Fibroblast of peridontal ligament (primary cell): ENCODE measurements at regions not wholly inside any gene's neighbourhood (a gene's known extent, or its start where the extent isn't known, plus 50 kb on each side); places are given as distances from the start of the nearest gene placed in this dataset.
A peak's percentile ranks its signal among the peaks of the same experiment; 100 is the strongest.
"Not testable (repeated sequence)": the region's sequence is repeated elsewhere in the genome, so short reads cannot be mapped to it uniquely, and the experiment has no call there.

ENCODE experiments used
- DNase-seq: peaks from one replicate; pipeline ENCODE4 v3.0.0-alpha.2; 2010; ENCODE audit errors: extremely low read depth

- DNase-seq, result no peak
Observed at GRCh38 chr14:84282618-84283017, 1247.3 kb upstream of the FLRT2 start.

GRCh38 chr14:84288781-84289180 is 1241.2 kb upstream of the FLRT2 start:
- DNase-seq, result no peak

GRCh38 chr14:84298663-84299195 is 1231.2 kb upstream of the FLRT2 start:
- no peak for DNase-seq

GRCh38 chr14:84303140-84303539 is 1226.8 kb upstream of the FLRT2 start:
- DNase-seq, result no peak

GRCh38 chr14:84312551-84312950 is 1217.4 kb upstream of the FLRT2 start:
- DNase-seq, result no peak

DNA sequence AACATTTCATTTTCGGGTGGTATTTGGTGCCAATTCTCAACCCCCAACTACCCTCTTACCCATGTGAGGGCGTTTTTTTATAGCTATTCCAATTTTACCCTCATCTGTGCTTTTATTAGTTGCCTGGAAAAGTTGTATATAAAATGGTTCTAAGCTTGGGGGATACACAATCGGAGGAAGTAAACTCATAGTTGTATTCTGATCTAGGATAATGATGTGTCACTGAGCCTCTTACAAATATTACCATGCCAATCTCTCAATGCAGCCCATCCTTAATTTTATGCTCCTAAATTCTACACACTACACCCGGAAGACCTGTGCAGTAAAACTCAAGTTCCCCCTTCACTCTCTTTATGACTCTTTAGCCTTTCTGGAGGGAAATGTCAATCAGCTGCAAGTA is 1206.5 kb upstream of the FLRT2 start:
- no peak for DNase-seq

DNA sequence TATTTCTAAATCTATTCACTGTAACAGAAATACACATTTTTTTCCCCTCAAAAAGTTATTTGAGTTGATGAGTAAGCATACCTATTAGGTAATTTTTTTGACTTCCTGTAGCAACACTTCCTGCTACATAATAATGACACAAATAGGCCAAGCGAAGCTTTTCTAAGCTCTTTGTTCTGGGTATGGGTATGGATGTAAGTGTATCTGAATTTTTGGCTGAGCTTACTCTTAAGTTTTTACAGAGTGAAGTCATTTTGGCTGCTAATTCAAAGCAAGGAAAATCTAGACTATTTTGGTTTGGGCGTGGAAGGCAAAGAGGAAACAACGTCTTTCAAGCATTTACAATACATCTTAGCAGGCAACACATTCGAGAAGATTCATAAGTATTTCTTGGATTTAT is 1206.0 kb upstream of the FLRT2 start:
- DNase-seq, result no peak

DNA sequence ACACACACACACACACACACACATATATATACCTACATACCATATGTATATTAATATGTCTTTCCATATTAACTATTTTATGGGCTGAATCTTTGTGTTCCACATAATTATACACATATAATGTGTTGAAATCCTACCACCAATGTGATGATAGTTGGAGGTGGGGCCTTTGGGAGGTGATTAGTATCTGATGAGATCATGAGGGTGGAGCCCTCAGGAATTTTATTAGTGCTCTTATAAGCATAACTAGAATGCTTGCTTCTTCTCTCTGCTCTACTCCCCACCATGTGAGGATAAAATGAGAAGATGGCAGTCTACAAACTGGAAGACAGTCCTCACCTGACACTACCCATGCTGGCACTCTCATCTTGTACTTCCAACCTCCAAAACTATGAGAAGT is 1193.5 kb upstream of the FLRT2 start:
- no peak for DNase-seq

GRCh38 chr14:84340938-84341337 is 1189.0 kb upstream of the FLRT2 start:
- DNase-seq, result no peak

DNA sequence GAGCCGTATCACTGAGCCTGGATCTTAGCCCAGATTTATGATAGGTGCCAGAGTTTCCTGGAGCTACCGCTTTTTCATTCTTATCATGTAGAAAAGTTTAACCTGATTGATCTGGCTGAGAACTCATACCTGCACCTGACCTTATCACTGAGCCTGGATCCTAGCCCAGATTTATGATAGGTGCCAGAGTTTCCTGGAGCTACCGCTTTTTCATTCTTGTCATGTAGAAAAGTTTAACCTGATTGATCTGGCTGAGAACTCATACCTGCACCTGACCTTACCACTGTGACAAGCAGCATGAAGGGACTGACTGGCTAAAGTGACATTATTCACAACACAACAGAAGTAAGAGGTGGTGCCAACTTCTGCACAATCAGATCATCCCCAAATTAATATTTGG is 1188.1 kb upstream of the FLRT2 start:
- not testable (repeated sequence) for DNase-seq

DNA sequence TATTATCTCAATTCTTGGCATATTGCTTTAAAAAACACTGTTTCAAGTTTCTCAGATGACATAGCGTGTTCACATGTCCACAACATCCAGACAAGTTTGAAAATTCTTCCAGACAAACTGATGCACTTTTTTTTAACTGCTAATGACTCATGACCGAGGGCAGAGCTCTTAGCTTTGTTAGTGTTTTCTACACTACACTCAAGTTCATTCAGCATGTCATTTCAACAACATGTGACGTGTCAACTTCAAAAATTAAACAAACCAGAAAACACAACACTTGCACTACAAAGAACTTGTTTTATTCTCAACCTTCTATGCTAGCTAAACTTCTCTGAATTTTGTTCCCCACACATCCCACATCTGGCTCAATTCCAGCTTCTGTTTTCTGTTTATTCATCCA is 1186.3 kb upstream of the FLRT2 start:
- no peak for DNase-seq

DNA sequence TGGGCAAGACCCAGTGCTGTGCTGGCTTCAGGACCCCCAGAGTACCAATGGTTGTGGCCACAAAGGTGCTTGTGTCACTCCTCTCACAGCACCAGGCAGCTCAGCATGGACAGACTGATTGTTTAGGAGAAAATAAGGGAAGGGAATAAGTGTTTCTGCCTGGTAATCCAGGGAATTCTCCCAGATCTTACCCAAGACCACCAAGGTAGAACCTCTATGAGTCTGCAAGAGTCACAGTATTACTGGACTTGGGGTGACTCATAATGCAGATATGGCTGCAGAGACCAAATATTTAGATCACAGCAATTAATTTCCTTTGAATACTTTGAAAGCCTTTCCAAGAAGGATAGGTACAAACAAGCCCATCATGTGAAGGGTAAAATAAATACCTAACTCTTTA is 1178.3 kb upstream of the FLRT2 start:
- DNase-seq, result no peak

- DNase-seq, result no peak
Observed at GRCh38 chr14:84361476-84361875, 1168.5 kb upstream of the FLRT2 start.

DNA sequence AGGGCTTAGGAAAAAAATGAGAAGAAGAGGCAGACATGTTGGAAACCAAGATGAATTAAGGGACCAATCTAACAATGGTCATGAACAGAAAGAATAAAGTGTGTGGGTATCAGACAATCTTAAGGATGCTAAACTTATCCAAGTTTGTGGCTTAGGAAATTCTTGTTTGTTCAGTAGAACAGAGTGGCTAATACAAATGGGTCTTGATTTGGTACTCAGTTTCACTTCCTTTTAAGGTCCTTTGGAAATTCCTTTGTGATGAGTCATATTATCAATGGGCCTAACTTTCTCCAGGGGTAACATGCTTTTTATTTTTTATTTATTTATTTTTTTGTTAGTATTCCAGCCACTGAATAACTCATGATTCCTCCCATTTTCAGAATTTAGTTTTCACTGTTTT is 1154.7 kb upstream of the FLRT2 start:
- DNase-seq, result no peak

GRCh38 chr14:84390010-84390409 is 1139.9 kb upstream of the FLRT2 start:
- peak; percentile 6 for DNase-seq

GRCh38 chr14:84397631-84398030 is 1132.3 kb upstream of the FLRT2 start:
- no peak for DNase-seq

DNA sequence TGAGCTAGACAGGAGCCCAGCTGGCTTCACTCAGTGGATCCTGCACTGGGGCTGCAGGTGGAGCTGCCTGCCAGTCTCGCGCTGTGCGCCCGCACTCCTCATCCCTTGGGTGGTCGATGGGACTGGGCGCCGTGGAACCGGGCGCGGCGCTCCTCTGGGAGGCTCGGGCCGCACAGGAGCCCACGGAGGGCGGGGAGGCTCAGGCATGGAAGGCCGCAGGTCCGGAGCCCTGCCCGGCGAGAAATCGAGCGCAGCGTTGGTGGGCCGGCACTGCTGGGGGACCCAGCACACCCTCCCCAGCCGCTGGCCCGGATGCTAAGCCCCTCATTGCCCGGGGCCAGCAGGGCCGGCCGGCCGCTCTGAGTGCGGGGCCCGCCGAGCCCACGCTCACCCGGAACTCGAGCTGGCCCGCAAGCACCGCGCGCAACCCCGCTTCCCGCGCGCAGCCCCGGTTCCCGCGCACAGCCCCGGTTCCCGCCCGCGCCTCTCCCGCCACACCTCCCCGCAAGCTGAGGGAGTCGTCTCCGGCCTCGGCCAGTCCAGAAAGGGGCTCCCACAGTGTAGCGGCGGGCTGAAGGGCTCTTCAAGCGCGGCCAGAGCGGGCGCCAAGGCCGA is 1130.5 kb upstream of the FLRT2 start:
- no peak for DNase-seq

- no peak for DNase-seq
Observed at GRCh38 chr14:84401631-84402030, 1128.3 kb upstream of the FLRT2 start.

- no peak for DNase-seq
Observed at GRCh38 chr14:84403585-84403984, 1126.4 kb upstream of the FLRT2 start.

GRCh38 chr14:84404246-84404645 is 1125.7 kb upstream of the FLRT2 start:
- no peak for DNase-seq

DNA sequence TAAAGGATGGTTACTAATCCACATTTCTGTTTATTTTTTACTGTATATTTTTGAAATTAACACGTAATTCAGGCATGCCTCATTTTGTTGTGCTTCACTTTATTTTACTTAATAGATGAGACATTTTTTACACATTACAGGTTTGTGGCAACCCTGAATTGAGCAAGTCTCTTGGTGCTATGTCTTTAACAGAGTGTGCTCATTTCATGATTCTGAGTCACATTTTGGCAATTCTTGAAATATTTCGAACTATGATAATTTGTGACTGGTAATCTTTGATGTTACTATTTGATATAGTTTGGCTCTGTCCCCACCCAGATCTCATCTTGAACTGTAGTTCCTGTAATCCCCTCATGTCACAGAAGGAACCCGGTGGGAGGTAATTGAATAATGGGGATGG is 1120.5 kb upstream of the FLRT2 start:
- DNase-seq, result no peak

DNA sequence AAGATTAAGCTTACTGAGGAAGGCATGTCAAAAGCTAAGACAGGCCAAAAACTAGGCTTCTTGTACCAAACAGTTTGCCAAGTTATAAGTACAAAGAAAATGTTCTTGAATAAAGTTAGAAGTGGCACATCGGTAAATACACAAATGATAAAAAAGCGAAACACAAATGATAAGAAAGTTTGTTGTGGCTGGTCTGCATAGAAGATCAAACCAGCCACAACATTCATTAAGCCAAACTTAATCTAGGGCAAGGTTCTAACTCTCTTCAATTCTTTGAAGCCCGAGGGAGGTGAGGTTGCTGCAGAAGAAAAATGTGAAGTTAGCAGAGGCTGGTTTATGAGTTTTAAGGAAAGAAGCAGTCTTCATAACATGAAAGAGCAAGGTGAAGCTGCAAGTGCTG is 1119.6 kb upstream of the FLRT2 start:
- no peak for DNase-seq

GRCh38 chr14:84420221-84420620 is 1109.7 kb upstream of the FLRT2 start:
- DNase-seq, result no peak

GRCh38 chr14:84421621-84422020 is 1108.3 kb upstream of the FLRT2 start:
- no peak for DNase-seq
